ENCODE measurements at regions not wholly inside any gene's neighbourhood (a gene's known extent, or its start where the extent isn't known, plus 50 kb on each side); places are given as distances from the start of the nearest gene placed in this dataset.

- TF ChIP-seq, protein P1, sequence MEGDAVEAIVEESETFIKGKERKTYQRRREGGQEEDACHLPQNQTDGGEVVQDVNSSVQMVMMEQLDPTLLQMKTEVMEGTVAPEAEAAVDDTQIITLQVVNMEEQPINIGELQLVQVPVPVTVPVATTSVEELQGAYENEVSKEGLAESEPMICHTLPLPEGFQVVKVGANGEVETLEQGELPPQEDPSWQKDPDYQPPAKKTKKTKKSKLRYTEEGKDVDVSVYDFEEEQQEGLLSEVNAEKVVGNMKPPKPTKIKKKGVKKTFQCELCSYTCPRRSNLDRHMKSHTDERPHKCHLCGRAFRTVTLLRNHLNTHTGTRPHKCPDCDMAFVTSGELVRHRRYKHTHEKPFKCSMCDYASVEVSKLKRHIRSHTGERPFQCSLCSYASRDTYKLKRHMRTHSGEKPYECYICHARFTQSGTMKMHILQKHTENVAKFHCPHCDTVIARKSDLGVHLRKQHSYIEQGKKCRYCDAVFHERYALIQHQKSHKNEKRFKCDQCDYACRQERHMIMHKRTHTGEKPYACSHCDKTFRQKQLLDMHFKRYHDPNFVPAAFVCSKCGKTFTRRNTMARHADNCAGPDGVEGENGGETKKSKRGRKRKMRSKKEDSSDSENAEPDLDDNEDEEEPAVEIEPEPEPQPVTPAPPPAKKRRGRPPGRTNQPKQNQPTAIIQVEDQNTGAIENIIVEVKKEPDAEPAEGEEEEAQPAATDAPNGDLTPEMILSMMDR (conservative IDR thresholded peaks at IDR 0.05), result no peak
- no peak for TF ChIP-seq EZH2 (IDR thresholded peaks at IDR 0.05; ENCODE audit: low read depth)
Observed at GRCh38 chr2:40041422-40042382, 262.6 kb upstream of the THUMPD2 start.
